ENCODE measurements at regions not wholly inside any gene's neighbourhood (a gene's known extent, or its start where the extent isn't known, plus 50 kb on each side); places are given as distances from the start of the nearest gene placed in this dataset.
"Not testable (repeated sequence)": the region's sequence is repeated elsewhere in the genome, so short reads cannot be mapped to it uniquely, and the experiment has no call there.

GRCh38 chr16:58793366-58793765 lies 59.2 kb upstream of the GOT2 start:
- DNase-seq (no peak), FAIRE-seq (no peak)
- TF ChIP-seq CTCF (IDR thresholded peaks at IDR 0.05; ENCODE audit: borderline replicate concordance, extremely low read depth, insufficient read depth), result no peak
- H3K4me1 ChIP-seq (ENCODE audit: control insufficient read depth in 2 of 3, insufficient read depth in 2 of 3, low read depth in 1 of 3, low read length in 3 of 3), result no peaks in the 10 kb centered on the region
- H3K36me3 ChIP-seq (ENCODE audit: control insufficient read depth in 2 of 3, insufficient read depth in 3 of 3, low read length in 3 of 3), result no peaks in the 10 kb centered on the region
- no peaks in the 10 kb centered on the region for H3K9me3 ChIP-seq (ENCODE audit: control insufficient read depth in 2 of 3, insufficient read depth in 1 of 3, low read length in 3 of 3)
- H3K9ac ChIP-seq (ENCODE audit: low read length in 3 of 3), result no peak overlapping the region
- no peaks in the 10 kb centered on the region for H3K27me3 ChIP-seq (ENCODE audit: control insufficient read depth, insufficient read depth, low read length)
- no peak overlapping the region for H3K27ac ChIP-seq (ENCODE audit: low read depth in 2 of 2, low read length in 2 of 2)
- intact Hi-C loops (cut with DNase I), result no loop called here
- no peak overlapping the region for H3K4me3 ChIP-seq (ENCODE audit: low read length in 3 of 3)

GRCh38 chr16:58792188-58792587 lies 58.1 kb upstream of the GOT2 start:
- Histone ChIP-seq H3K9ac (ENCODE audit: low read length in 3 of 3) (no peak overlapping the region), H3K27ac (ENCODE audit: low read depth in 2 of 2, low read length in 2 of 2) (no peak overlapping the region), H3K36me3 (ENCODE audit: control insufficient read depth in 2 of 3, insufficient read depth in 3 of 3, low read length in 3 of 3) (no peaks in the 10 kb centered on the region), H3K27me3 (ENCODE audit: control insufficient read depth, insufficient read depth, low read length) (no peaks in the 10 kb centered on the region), H3K9me3 (ENCODE audit: control insufficient read depth in 2 of 3, insufficient read depth in 1 of 3, low read length in 3 of 3) (no peaks in the 10 kb centered on the region), H3K4me3 (ENCODE audit: low read length in 3 of 3) (no peak overlapping the region), H3K4me1 (ENCODE audit: control insufficient read depth in 2 of 3, insufficient read depth in 2 of 3, low read depth in 1 of 3, low read length in 3 of 3) (no peaks in the 10 kb centered on the region)
- intact Hi-C loops (cut with DNase I), result no loop called here
- TF ChIP-seq CTCF (IDR thresholded peaks at IDR 0.05; ENCODE audit: borderline replicate concordance, extremely low read depth, insufficient read depth), result no peak
- peak in 1 of 5 donors; percentile 3 for DNase-seq
- no peak for FAIRE-seq

GRCh38 chr16:58790816-58791557 lies 56.9 kb upstream of the GOT2 start:
- H3K4me3 ChIP-seq (ENCODE audit: low read length in 3 of 3); H3K36me3 ChIP-seq (ENCODE audit: control insufficient read depth in 2 of 3, insufficient read depth in 3 of 3, low read length in 3 of 3); intact Hi-C loops (cut with DNase I); H3K4me1 ChIP-seq (ENCODE audit: control insufficient read depth in 2 of 3, insufficient read depth in 2 of 3, low read depth in 1 of 3, low read length in 3 of 3); H3K9ac ChIP-seq (ENCODE audit: low read length in 3 of 3); H3K27me3 ChIP-seq (ENCODE audit: control insufficient read depth, insufficient read depth, low read length); H3K27ac ChIP-seq (ENCODE audit: low read depth in 2 of 2, low read length in 2 of 2); H3K9me3 ChIP-seq (ENCODE audit: control insufficient read depth in 2 of 3, insufficient read depth in 1 of 3, low read length in 3 of 3); FAIRE-seq; DNase-seq: not testable (repeated sequence)

- intact Hi-C loops (cut with DNase I), result no loop called here
- FAIRE-seq (no peak), DNase-seq (no peak)
- Histone ChIP-seq H3K4me3 (ENCODE audit: low read length in 3 of 3) (no peak overlapping the region), H3K36me3 (ENCODE audit: control insufficient read depth in 2 of 3, insufficient read depth in 3 of 3, low read length in 3 of 3) (no peaks in the 10 kb centered on the region), H3K9me3 (ENCODE audit: control insufficient read depth in 2 of 3, insufficient read depth in 1 of 3, low read length in 3 of 3) (no peaks in the 10 kb centered on the region), H3K27me3 (ENCODE audit: control insufficient read depth, insufficient read depth, low read length) (no peaks in the 10 kb centered on the region), H3K27ac (ENCODE audit: low read depth in 2 of 2, low read length in 2 of 2) (no peak overlapping the region), H3K9ac (ENCODE audit: low read length in 3 of 3) (no peak overlapping the region), H3K4me1 (ENCODE audit: control insufficient read depth in 2 of 3, insufficient read depth in 2 of 3, low read depth in 1 of 3, low read length in 3 of 3) (no peaks in the 10 kb centered on the region)
- no peak for TF ChIP-seq CTCF (IDR thresholded peaks at IDR 0.05; ENCODE audit: borderline replicate concordance, extremely low read depth, insufficient read depth)
These were observed 55.2 kb upstream of the GOT2 start for GRCh38 chr16:58789351-58789750.

Measured in kidney (tissue), 13 donors.